ENCODE measurements at regions not wholly inside any gene's neighbourhood (a gene's known extent, or its start where the extent isn't known, plus 50 kb on each side); places are given as distances from the start of the nearest gene placed in this dataset.

GRCh38 chr16:25614716-25615265 lies 77.0 kb upstream of the HS3ST4 start:
- Histone ChIP-seq H4K20me1 (ENCODE audit: insufficient read depth) (no peaks in the 10 kb centered on the region), H3K9me3 (ENCODE audit: control insufficient read depth in 1 of 2, insufficient read depth in 1 of 2, low read depth in 1 of 2, low read length in 2 of 2) (no peaks in the 10 kb centered on the region), H3K27ac (ENCODE audit: low read depth, low read length) (no peak overlapping the region), H3K9me2 (ENCODE audit: insufficient read depth) (no peaks in the 10 kb centered on the region), H2AFZ (ENCODE audit: low read depth, low read length, poor library complexity, severe bottlenecking) (no peak overlapping the region), H3K79me2 (ENCODE audit: insufficient read depth, low read length) (no peaks in the 10 kb centered on the region), H3K36me3 (ENCODE audit: control insufficient read depth in 1 of 2, insufficient read depth in 2 of 2, low read length in 2 of 2) (no peaks in the 10 kb centered on the region), H3K4me1 (ENCODE audit: control insufficient read depth in 1 of 2, insufficient read depth in 2 of 2, low read length in 2 of 2) (no peaks in the 10 kb centered on the region), H3K27me3 (ENCODE audit: insufficient read depth, low read length) (peaks cover 5% of the 10 kb centered on the region; the same call in 1 of the 2 replicates), H3K9ac (ENCODE audit: low read length) (no peak overlapping the region), H3K4me2 (ENCODE audit: low read length) (no peak overlapping the region), H3K4me3 (replicated peaks in 1 of 2; ENCODE audit: low read depth in 1 of 2, low read length in 2 of 2) (no peak overlapping the region)
- no TSS peak for BruUV-seq (replicated peaks)
- ChIA-PET CTCF (no interaction called here), RAD21 (ENCODE audit: low non-redundant PET in 1 of 2, low total read pairs in 2 of 2, uncharacterized antibody in 2 of 2, unreplicated experiment in 2 of 2) (no interaction called here), POLR2A (no interaction called here)
- no peak for DNase-seq (ENCODE audit: low read depth, low spot score)
- no peak for ATAC-seq
- TF ChIP-seq REST (IDR thresholded peaks at IDR 0.05; ENCODE audit: low read depth) (no peak), SRF (IDR thresholded peaks at IDR 0.05; ENCODE audit: low read depth) (no peak), EZH2phosphoT487 (IDR thresholded peaks at IDR 0.05; ENCODE audit: borderline replicate concordance) (no peak), SP1 (IDR thresholded peaks at IDR 0.05; ENCODE audit: low read depth) (no peak), POLR2AphosphoS5 (IDR thresholded peaks at IDR 0.05; ENCODE audit: low read depth, low read length) (no peak), POLR2A (IDR thresholded peaks at IDR 0.05; ENCODE audit: borderline replicate concordance, extremely low read depth, insufficient read depth, insufficient read length) (no peak), ATF3 (IDR thresholded peaks at IDR 0.05) (no peak), CTCF (IDR thresholded peaks at IDR 0.05 in 2 of 3, conservative IDR thresholded peaks at IDR 0.05 in 1 of 3; ENCODE audit: borderline replicate concordance in 1 of 3, insufficient read depth in 1 of 3, low read depth in 2 of 3, low read length in 2 of 3) (no peak), JUND (IDR thresholded peaks at IDR 0.05) (no peak), RAD21 (IDR thresholded peaks at IDR 0.05; ENCODE audit: low read depth) (no peak), ZBTB33 (IDR thresholded peaks at IDR 0.05; ENCODE audit: extremely low read depth, insufficient replicate concordance, low read length) (no peak), ELF1 (IDR thresholded peaks at IDR 0.05; ENCODE audit: borderline replicate concordance, low read depth) (no peak), MAX (IDR thresholded peaks at IDR 0.05) (no peak), ZFX (IDR thresholded peaks at IDR 0.05) (no peak), YY1 (IDR thresholded peaks at IDR 0.05; ENCODE audit: extremely low read depth, insufficient replicate concordance, low read depth, low read length) (no peak), SIN3A (IDR thresholded peaks at IDR 0.05; ENCODE audit: low read depth) (no peak), TCF7L2 (IDR thresholded peaks at IDR 0.05; ENCODE audit: borderline replicate concordance, extremely low read depth, insufficient read depth, insufficient read length) (no peak)
- intact Hi-C loops (cut with micrococcal nuclease), result no loop called here

Data from HCT116 (cell line).